Pancreas (tissue), 10 donors: ENCODE measurements at regions not wholly inside any gene's neighbourhood (a gene's known extent, or its start where the extent isn't known, plus 50 kb on each side); places are given as distances from the start of the nearest gene placed in this dataset.

Experiments used
- ATAC-seq, 4 donors: fragments of 200-7000 bp; cut with Tn5 transposase; one replicate each; pipeline versions ENCODE4 v1.8.0 to v1.9.1; 2020; ENCODE audit warnings: mild to moderate bottlenecking in 4 of 4, moderate library complexity in 4 of 4
- DNase-seq, 6 donors: peaks; one replicate each; pipeline ENCODE4 v3.0.0-alpha.2; 2020
- FAIRE-seq: peaks from 2 replicates; lab custom pipeline; 2012; peaks lifted over from hg19 to GRCh38; lab: Jason Lieb, UNC
- H3K27ac ChIP-seq, 4 donors: fragments of 200-600 bp; sonication (generic); 1 replicate in 3 of 4; 2 replicates in 1 of 4; pipeline versions ENCODE4 v1.5.0 to v1.8.0; 2020
- H3K27me3 ChIP-seq, 4 donors: fragments of 200-600 bp; one replicate each; pipeline ENCODE4 v1.8.0; 2021
- H3K36me3 ChIP-seq, 3 donors: fragments of 200-600 bp; sonication (generic) in 1 of 3; one replicate each; pipeline versions ENCODE4 v1.5.0 to v1.8.0; 2020 to 2021
- H3K4me1 ChIP-seq, 3 donors: fragments of 200-600 bp; one replicate each; pipeline ENCODE4 v1.8.0; 2021
- H3K4me3 ChIP-seq, 4 donors: fragments of 200-600 bp; sonication (generic) in 2 of 4; one replicate each; pipeline versions ENCODE4 v1.5.0 to v1.8.0; 2020 to 2021
- H3K9me3 ChIP-seq, 4 donors: fragments of 200-600 bp; one replicate each; pipeline ENCODE4 v1.8.0; 2021
- WGBS, 2 donors: extraction: QIAGEN DNeasy Blood & Tissue Kit; methylation state at CpG; one replicate each; pipeline ENCODE4 v1.1.7; 2013; 5-methylcytosine and 5-hydroxymethylcytosine counted together
- intact Hi-C, 3 donors: fragments of 100-400 bp; cut with DNase I; formaldehyde crosslinking; loops; one replicate each; pipeline versions ENCODE4 v1.11.1 to v1.14.2; 2022
- TF ChIP-seq, protein P1 (sequence below), 4 donors: fragments of 200-600 bp; sonication (generic) in 3 of 4; IDR thresholded peaks; one replicate each; pipeline versions ENCODE4 v1.5.0 to v1.8.0; 2021; ENCODE audit warnings: antibody characterized with exemption in 4 of 4
- donor health status: healthy with polysubstance abuse.
- donor health status: DM: no; HTN: no; CAD: no; lungs with moderate emphysema.
- donor health status: DM: no; HTN: no; CAD: no.
- donor health status: control.
- donor health status: control.
- donor health status: Bipolar disorder and iron deficiency.
- donor health status: DM: yes; HTN: yes; CAD: no.
- donor health status: DM: no; HTN: no; CAD: no.
- donor health status: DM: no; HTN: no; CAD: no.
- donor health status: DM: yes; HTN: yes; CAD: no.

DNA sequence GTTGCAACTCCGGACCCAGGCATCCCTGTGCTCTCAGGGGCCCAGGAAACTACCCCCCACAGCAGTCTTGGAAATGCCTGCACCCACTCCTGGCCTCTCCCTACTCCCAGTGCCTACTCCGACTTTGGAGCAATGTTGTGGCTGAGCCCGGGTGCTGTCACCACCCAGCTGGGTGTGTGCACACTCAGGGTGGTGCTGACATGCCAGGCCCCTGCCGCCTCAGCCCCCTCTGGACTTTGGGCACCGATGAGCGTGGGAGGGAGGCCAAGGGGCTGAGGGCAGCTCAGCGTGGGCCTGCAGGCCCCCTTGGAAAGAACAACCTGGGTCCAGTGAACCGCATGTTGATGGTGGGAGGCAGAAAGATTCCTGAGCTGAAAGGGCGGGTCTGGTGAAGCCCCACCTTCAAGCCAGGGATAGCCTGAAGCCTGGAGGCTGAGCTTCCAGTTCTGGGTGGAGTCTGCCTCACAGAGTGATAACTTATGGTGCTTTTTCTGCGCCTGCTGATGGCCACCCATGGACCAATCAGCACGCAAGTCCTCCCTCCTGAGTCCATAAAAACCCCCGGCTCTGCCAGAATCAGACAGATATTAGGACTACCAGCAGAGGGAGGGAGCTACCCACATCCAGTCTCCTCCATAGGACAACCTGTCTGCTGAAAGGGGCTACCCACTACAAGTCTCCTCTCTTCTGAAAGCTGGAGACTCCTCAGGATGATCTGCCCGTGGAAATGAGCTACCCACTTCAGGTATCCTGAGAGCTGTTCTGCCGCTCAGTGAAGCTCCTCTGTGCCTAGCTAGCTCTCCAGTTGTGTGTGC lies 380.4 kb upstream of the SORCS1 start:
- Histone ChIP-seq H3K27me3 (peaks cover 0 to 3% (median 0%) of the 10 kb centered on the region in 4 donors), H3K9me3 (no peaks in the 10 kb centered on the region), H3K4me1 (no peaks in the 10 kb centered on the region), H3K4me3 (no peak overlapping the region), H3K36me3 (no peaks in the 10 kb centered on the region), H3K27ac (no peak overlapping the region)
- FAIRE-seq (no peak), ATAC-seq (no peak), DNase-seq (peak in 1 of 6 donors; percentile 33)
- intact Hi-C loops, result no loop called here
- 64 to 69% methylated on average over 14 of the region's 14 CpGs for WGBS, 2 donors
- TF ChIP-seq, protein P1, sequence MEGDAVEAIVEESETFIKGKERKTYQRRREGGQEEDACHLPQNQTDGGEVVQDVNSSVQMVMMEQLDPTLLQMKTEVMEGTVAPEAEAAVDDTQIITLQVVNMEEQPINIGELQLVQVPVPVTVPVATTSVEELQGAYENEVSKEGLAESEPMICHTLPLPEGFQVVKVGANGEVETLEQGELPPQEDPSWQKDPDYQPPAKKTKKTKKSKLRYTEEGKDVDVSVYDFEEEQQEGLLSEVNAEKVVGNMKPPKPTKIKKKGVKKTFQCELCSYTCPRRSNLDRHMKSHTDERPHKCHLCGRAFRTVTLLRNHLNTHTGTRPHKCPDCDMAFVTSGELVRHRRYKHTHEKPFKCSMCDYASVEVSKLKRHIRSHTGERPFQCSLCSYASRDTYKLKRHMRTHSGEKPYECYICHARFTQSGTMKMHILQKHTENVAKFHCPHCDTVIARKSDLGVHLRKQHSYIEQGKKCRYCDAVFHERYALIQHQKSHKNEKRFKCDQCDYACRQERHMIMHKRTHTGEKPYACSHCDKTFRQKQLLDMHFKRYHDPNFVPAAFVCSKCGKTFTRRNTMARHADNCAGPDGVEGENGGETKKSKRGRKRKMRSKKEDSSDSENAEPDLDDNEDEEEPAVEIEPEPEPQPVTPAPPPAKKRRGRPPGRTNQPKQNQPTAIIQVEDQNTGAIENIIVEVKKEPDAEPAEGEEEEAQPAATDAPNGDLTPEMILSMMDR (IDR thresholded peaks at IDR 0.05), result no peak

DNA sequence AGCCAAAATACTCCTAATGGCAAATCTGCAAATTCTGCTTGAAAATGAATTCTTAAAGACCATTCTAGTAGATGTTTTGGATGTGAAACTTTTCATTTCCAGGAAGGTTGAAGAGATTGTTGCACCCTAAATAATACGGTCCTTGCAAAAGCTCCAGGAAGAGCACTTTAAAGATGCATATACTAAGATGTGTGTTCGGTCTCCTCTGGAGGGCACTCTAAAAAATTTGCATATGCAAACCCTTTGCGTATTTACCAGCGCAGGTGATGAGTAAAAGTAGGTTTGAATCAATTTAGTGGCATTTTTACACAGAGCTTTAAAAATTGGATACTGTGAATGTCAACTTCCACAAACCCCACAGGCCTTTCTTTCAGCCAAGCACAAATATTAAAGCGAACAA lies 378.1 kb upstream of the SORCS1 start:
- intact Hi-C loops, result no loop called here
- Histone ChIP-seq H3K36me3 (no peaks in the 10 kb centered on the region), H3K4me3 (no peak overlapping the region), H3K27me3 (no peaks in the 10 kb centered on the region), H3K27ac (no peak overlapping the region), H3K9me3 (no peaks in the 10 kb centered on the region), H3K4me1 (no peaks in the 10 kb centered on the region)
- WGBS, 2 donors, result 65 to 72% methylated on average over 5 of the region's 5 CpGs
- FAIRE-seq (no peak), DNase-seq (no peak), ATAC-seq (no peak)
- TF ChIP-seq, protein P1 (IDR thresholded peaks at IDR 0.05), result no peak

DNA sequence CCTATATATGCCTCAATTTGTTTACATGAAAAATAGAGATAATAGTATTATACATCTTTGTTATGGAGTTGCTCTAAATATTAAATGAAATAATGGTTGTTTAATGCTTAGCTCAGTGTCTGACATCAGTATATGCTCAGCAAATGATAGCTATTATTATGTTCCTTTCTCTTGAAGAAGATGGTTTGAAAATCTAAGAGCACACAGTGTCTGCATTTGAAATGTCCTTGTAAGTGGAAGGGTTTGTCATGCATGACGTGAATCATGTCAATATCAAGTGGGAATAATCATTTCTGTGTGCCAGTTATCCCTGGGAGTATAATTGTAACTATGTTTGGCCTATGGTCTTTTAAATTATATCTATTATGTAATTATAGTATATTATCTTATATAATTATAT lies 377.5 kb upstream of the SORCS1 start:
- no peak for FAIRE-seq
- H3K27me3 ChIP-seq, result no peaks in the 10 kb centered on the region
- H3K4me3 ChIP-seq, result no peak overlapping the region
- no peak for DNase-seq
- H3K36me3 ChIP-seq, result no peaks in the 10 kb centered on the region
- ATAC-seq, result no peak
- intact Hi-C loops, result no loop called here
- no peak overlapping the region for H3K27ac ChIP-seq
- H3K9me3 ChIP-seq, result no peaks in the 10 kb centered on the region
- TF ChIP-seq, protein P1 (IDR thresholded peaks at IDR 0.05), result no peak
- no peaks in the 10 kb centered on the region for H3K4me1 ChIP-seq
- WGBS, 2 donors, result 42 to 55% methylated on average over 1 of the region's 1 CpG

DNA sequence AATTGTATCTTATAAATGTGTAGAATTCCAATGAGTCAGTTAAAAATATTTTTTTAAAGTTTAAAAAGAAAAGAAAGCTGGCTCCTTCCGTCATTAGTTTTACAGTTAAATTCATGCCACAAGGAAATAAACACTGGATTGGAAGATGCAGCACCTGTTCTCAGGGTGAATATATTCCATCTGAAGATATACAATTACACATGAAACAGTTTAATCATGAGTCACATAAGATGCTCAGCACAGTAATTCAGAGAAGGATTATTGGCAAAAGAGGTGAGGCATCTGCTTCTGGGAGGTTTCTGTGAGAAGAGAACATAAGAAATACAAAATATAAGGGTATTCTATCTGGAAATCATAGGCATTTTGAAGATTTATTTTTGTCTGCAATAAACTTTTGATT lies 376.5 kb upstream of the SORCS1 start:
- 60 to 80% methylated on average over 1 of the region's 1 CpG for WGBS, 2 donors
- no peak for ATAC-seq

More for the DNA sequence above, 376.5 kb upstream of the SORCS1 start:
- Histone ChIP-seq H3K4me3 (no peak overlapping the region), H3K27ac (no peak overlapping the region), H3K27me3 (peaks cover 0 to under 1% (median 0%) of the 10 kb centered on the region in 4 donors), H3K9me3 (no peaks in the 10 kb centered on the region), H3K36me3 (no peaks in the 10 kb centered on the region), H3K4me1 (no peaks in the 10 kb centered on the region)
- intact Hi-C loops, result no loop called here
- TF ChIP-seq, protein P1 (IDR thresholded peaks at IDR 0.05), result no peak
- DNase-seq (no peak), FAIRE-seq (no peak)
